GM12878 (cell line): ENCODE measurements at regions not wholly inside any gene's neighbourhood (a gene's known extent, or its start where the extent isn't known, plus 50 kb on each side); places are given as distances from the start of the nearest gene placed in this dataset.

ENCODE experiments used
- CREB1 ChIP-seq: IDR thresholded peaks from 2 replicates; pipeline ENCODE4 v1.6.1; 2012; ENCODE audit warnings: low read depth, mild to moderate bottlenecking, inconsistent platforms
- POLR2A ChIP-seq: IDR thresholded peaks from 2 replicates; pipeline ENCODE4 v1.6.1; 2011; ENCODE audit warnings: low read depth, mild to moderate bottlenecking, low read length
- SMAD1 ChIP-seq: fragments of 450-650 bp; IDR thresholded peaks from 2 replicates; pipeline ENCODE4 v1.6.1; 2018; ENCODE audit warnings: mild to moderate bottlenecking, low read depth; ENCODE audit not compliant: partially characterized antibody
- TCF7 ChIP-seq: IDR thresholded peaks from 2 replicates; pipeline ENCODE4 v1.6.1; 2014; ENCODE audit warnings: antibody characterized with exemption, borderline replicate concordance

GRCh38 chr19:29295285-29295684 lies 82.3 kb upstream of the UQCRFS1 start:
- TF ChIP-seq CREB1 (no peak), TCF7 (no peak), SMAD1 (no peak), POLR2A (no peak)
